NCI-H524 (cell line): ENCODE measurements at regions not wholly inside any gene's neighbourhood (a gene's known extent, or its start where the extent isn't known, plus 50 kb on each side); places are given as distances from the start of the nearest gene placed in this dataset.

Experiments used
- DNase-seq, 2 experiments: peaks; one replicate each; lab custom pipeline; 2025; lab: John Stamatoyannopoulos, UW

GRCh38 chr9:12933957-12934356 is 159.1 kb downstream of the LURAP1L start:
- no peak for DNase-seq

GRCh38 chr9:12934545-12935272 is 159.9 kb downstream of the LURAP1L start:
- no peak for DNase-seq

GRCh38 chr9:12935714-12936113 is 160.9 kb downstream of the LURAP1L start:
- no peak for DNase-seq

- no peak for DNase-seq
Measured at GRCh38 chr9:12954441-12954840, 179.6 kb downstream of the LURAP1L start.

GRCh38 chr9:12955510-12956163 is 180.8 kb downstream of the LURAP1L start:
- DNase-seq = no peak

- no peak for DNase-seq
Measured at GRCh38 chr9:12956261-12956660, 181.4 kb downstream of the LURAP1L start.

- DNase-seq = no peak
Measured at GRCh38 chr9:12956805-12957204, 182.0 kb downstream of the LURAP1L start.

GRCh38 chr9:12958279-12958678 is 183.5 kb downstream of the LURAP1L start:
- no peak for DNase-seq

- DNase-seq = no peak
Measured at GRCh38 chr9:12958708-12959107, 183.9 kb downstream of the LURAP1L start.

GRCh38 chr9:12961276-12961809 is 186.5 kb downstream of the LURAP1L start:
- no peak for DNase-seq

GRCh38 chr9:12963537-12963936 is 188.7 kb downstream of the LURAP1L start:
- DNase-seq = no peak

GRCh38 chr9:12964271-12964670 is 189.5 kb downstream of the LURAP1L start:
- no peak for DNase-seq

- DNase-seq = no peak
Measured at GRCh38 chr9:12965303-12965702, 190.5 kb downstream of the LURAP1L start.

- DNase-seq = no peak
Measured at GRCh38 chr9:12968093-12968492, 193.3 kb downstream of the LURAP1L start.

GRCh38 chr9:12972608-12973589 is 198.1 kb downstream of the LURAP1L start:
- DNase-seq = no peak

- DNase-seq = no peak
Measured at GRCh38 chr9:12973710-12974109, 198.9 kb downstream of the LURAP1L start.

- no peak for DNase-seq
Measured at GRCh38 chr9:12974671-12975070, 199.9 kb downstream of the LURAP1L start.

- DNase-seq = no peak
Measured at GRCh38 chr9:12975496-12975895, 200.7 kb downstream of the LURAP1L start.

GRCh38 chr9:12980085-12980851 is 205.4 kb downstream of the LURAP1L start:
- DNase-seq = no peak

- DNase-seq = no peak
Measured at GRCh38 chr9:12988258-12988657, 213.4 kb downstream of the LURAP1L start.

GRCh38 chr9:12989669-12990068 is 214.8 kb downstream of the LURAP1L start:
- no peak for DNase-seq
